ENCODE measurements at regions not wholly inside any gene's neighbourhood (a gene's known extent, or its start where the extent isn't known, plus 50 kb on each side); places are given as distances from the start of the nearest gene placed in this dataset.
"Not testable (repeated sequence)": the region's sequence is repeated elsewhere in the genome, so short reads cannot be mapped to it uniquely, and the experiment has no call there.

- DNase-seq: not testable (repeated sequence)
Observed at GRCh38 chr20:53721445-53721963, 127.9 kb upstream of the ZNF217 start.

- not testable (repeated sequence) for DNase-seq
Observed at GRCh38 chr20:53719171-53719803, 125.6 kb upstream of the ZNF217 start.

GRCh38 chr20:53718142-53719021 lies 124.7 kb upstream of the ZNF217 start:
- no peak for DNase-seq

GRCh38 chr20:53716395-53716794 lies 122.8 kb upstream of the ZNF217 start:
- no peak for DNase-seq

- DNase-seq: no peak
Observed at GRCh38 chr20:53714524-53714923, 120.9 kb upstream of the ZNF217 start.

GRCh38 chr20:53713328-53714056 lies 119.9 kb upstream of the ZNF217 start:
- DNase-seq: no peak

- no peak for DNase-seq
Observed at GRCh38 chr20:53712212-53712977, 118.8 kb upstream of the ZNF217 start.

- DNase-seq: no peak
Observed at GRCh38 chr20:53711333-53712211, 117.9 kb upstream of the ZNF217 start.

- DNase-seq: no peak
Observed at GRCh38 chr20:53708129-53708968, 114.7 kb upstream of the ZNF217 start.

GRCh38 chr20:53707371-53708055 lies 113.9 kb upstream of the ZNF217 start:
- no peak for DNase-seq

GRCh38 chr20:53706466-53707370 lies 113.1 kb upstream of the ZNF217 start:
- DNase-seq: no peak

GRCh38 chr20:53706008-53706465 lies 112.4 kb upstream of the ZNF217 start:
- DNase-seq: no peak

- DNase-seq: no peak
Observed at GRCh38 chr20:53702617-53703016, 109.0 kb upstream of the ZNF217 start.

GRCh38 chr20:53699906-53700305 lies 106.3 kb upstream of the ZNF217 start:
- DNase-seq: no peak

- no peak for DNase-seq
Observed at GRCh38 chr20:53699085-53699674, 105.5 kb upstream of the ZNF217 start.

- DNase-seq: no peak
Observed at GRCh38 chr20:53698371-53698978, 104.8 kb upstream of the ZNF217 start.
